ENCODE measurements at regions not wholly inside any gene's neighbourhood (a gene's known extent, or its start where the extent isn't known, plus 50 kb on each side); places are given as distances from the start of the nearest gene placed in this dataset.
"Not testable (repeated sequence)": the region's sequence is repeated elsewhere in the genome, so short reads cannot be mapped to it uniquely, and the experiment has no call there.

DNA sequence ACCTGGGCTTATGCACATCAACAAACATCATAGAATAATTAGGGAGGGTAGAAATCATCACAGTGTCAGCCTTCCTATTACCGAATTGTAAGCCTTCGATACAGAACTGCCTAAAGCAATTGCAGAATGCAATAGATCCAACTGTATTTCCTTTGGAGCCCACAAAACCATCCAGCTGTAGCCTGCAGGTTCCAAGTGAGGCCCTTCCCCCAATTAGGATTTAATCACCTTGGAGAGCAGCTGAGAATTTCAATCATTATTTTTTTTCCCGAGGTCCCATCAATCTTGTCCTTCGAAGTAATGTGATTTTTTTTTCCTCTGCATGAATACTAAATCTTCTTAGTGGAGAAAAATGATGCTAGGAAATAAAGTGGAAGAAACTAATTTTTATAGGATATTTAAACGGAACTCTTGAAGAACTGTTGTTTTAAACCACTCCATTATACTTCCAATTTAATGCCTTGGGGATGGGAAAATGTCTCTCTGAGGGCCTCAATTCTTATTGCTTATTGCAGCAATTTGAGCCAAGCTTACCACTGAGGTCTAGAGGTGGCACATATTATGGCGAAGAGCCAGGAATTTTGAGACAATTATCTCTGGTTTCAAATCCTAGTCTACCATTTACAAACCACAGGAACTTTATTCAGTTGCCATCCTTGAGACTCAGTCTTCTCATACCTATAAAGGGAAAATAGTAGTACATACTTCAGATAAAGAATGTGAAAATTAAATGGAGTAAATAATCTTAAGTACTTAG lies 953.4 kb upstream of the IGFBP7 start:
- DNase-seq (ENCODE audit: low read depth), result no peak

GRCh38 chr4:58061967-58062366 lies 951.8 kb upstream of the IGFBP7 start:
- DNase-seq (ENCODE audit: low read depth), result no peak

- no peak for DNase-seq (ENCODE audit: low read depth)
Measured at GRCh38 chr4:58050439-58050838, 940.3 kb upstream of the IGFBP7 start.

GRCh38 chr4:58048491-58048890 lies 938.3 kb upstream of the IGFBP7 start:
- DNase-seq (ENCODE audit: low read depth), result no peak

DNA sequence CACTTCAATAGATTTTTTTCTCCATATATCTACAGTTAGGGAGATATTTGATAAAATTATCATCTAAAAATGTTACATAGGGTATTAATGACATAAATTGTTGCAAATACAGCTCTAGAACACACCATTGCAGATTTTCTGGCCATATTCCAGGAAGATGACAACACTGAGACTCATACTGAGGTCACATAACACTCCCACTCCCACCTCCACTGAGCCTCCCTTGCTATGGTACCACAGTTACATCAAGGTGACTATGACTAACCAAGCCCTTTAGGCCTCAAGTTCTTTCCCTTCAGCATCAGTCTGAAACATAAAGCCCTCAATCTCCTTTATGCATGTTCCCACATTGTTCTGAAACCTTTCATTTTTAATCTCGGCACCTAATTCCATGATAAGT lies 932.0 kb upstream of the IGFBP7 start:
- no peak for DNase-seq (ENCODE audit: low read depth)

- DNase-seq (ENCODE audit: low read depth), result no peak
Measured at GRCh38 chr4:57993944-57994343, 883.8 kb upstream of the IGFBP7 start.

- no peak for DNase-seq (ENCODE audit: low read depth)
Measured at GRCh38 chr4:57989430-57989829, 879.2 kb upstream of the IGFBP7 start.

GRCh38 chr4:57985161-57985560 lies 875.0 kb upstream of the IGFBP7 start:
- DNase-seq (ENCODE audit: low read depth), result no peak

DNA sequence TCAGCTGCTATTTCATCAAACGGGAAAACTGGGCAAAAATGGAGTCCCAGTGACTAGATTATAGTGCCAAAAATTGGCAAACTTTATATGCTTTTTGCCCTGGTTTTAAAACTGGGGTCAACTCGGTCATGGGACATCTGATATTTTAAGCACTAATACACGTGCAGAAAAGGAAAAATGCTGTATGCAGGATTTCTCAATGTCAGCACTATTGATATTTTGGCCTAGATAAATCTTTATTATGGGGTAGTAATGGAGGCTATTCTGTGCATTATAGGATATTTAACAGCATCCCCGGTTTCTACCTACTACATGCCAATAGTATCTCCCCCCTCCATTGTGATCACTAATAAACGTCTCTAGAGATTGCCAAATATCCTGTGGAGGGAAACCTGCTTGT lies 870.9 kb upstream of the IGFBP7 start:
- DNase-seq (ENCODE audit: low read depth), result no peak

DNA sequence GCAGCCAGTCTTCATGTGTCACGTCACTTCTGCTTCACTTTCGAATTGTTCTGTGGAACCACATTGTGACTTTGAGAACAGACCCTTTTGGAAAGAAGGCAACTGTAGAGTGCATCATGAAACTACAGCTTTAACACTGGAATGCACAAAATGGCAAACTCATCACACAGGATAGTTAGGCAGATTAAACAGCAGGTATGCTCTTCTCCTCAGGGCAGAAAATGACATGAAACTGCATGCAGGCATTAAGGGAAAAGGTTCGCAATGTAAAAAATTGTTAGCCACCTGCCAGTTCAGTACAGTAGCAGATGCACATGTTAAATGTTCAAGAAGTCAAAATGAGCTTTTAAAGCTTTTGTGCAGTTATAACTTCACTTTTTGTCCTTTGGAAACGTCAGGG lies 864.6 kb upstream of the IGFBP7 start:
- DNase-seq (ENCODE audit: low read depth), result no peak

DNA sequence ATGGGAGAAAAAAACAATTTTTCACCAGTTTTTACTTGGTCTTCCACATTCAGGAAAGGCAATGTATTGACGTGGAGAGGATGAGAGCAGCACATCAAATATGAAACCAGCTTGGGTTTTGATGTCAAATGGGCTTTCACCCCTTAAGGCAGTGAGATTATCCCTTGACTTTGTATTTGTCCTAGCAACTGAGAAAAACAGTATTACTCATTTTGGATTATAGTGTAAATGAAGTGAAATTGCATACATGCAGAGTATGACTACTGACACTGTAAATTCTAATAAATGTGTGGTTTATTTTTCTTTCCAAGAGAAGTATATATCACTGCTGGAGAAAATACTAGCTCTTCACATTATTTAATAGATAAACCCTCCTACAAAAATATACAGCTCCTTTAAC lies 863.6 kb upstream of the IGFBP7 start:
- DNase-seq (ENCODE audit: low read depth), result no peak

- DNase-seq (ENCODE audit: low read depth), result no peak
Measured at GRCh38 chr4:57971261-57971660, 861.1 kb upstream of the IGFBP7 start.

GRCh38 chr4:57966987-57967760 lies 857.0 kb upstream of the IGFBP7 start:
- DNase-seq (ENCODE audit: low read depth), result no peak

- not testable (repeated sequence) for DNase-seq (ENCODE audit: low read depth)
Measured at GRCh38 chr4:57965431-57965830, 855.2 kb upstream of the IGFBP7 start.

DNA sequence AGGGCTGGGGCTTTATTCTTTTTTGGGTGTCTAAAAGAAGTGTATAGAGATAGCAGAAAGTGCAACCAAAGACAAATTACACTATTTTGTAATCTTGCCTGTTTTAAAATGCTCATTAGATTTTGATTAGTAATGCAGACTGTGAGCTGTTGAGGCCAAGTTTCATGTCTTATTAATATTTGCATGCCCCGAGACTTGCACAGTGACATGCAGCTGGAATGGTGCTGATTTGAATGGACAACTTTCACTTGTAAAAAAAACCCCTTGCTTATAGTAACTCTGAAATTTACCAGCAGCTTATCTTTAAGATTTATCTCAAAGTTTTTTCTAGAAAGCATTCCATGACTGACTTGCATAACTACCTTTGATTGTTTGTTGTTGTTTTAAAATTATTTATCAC lies 835.1 kb upstream of the IGFBP7 start:
- no peak for DNase-seq (ENCODE audit: low read depth)

GRCh38 chr4:57943682-57944081 lies 833.5 kb upstream of the IGFBP7 start:
- DNase-seq (ENCODE audit: low read depth), result no peak

DNA sequence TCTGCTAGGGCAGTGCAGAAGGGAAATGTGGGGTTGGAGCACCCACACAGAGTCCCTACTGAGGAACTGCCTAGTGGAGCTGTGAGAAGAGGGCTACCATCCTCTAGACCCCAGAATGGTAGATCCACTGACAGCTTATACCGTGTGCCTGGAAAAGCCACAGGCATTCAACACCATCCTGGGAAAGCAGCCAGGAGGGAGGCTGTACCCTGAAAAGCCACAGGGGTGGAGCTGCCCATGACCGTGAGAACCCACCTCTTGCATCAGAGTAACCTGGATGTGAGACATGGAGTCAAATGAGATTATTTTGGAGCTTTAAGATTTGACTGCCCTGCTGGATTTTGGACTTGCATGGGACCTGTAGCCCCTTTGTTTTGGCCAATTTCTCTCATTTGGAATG lies 827.1 kb upstream of the IGFBP7 start:
- not testable (repeated sequence) for DNase-seq (ENCODE audit: low read depth)

GRCh38 chr4:57926311-57926710 lies 816.1 kb upstream of the IGFBP7 start:
- DNase-seq (ENCODE audit: low read depth), result no peak

DNA sequence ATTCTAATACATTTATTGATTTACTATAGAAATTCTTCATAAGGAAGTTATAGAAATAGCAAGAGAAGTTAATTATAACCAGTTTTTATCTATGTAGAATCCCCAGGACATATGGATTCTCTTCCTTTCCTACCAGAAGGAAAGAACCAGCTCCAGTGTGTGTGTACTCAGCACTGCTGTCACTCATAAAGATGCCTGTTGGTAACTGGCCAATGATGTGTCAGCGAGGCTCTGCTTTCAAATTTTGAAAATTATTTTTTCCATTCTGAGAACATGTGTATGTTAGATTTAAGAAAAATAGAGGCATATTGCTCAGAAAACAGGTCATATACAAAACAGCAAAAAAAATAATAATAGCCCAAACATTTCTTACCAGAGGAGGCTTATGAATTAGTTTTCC lies 814.8 kb upstream of the IGFBP7 start:
- no peak for DNase-seq (ENCODE audit: low read depth)

DNA sequence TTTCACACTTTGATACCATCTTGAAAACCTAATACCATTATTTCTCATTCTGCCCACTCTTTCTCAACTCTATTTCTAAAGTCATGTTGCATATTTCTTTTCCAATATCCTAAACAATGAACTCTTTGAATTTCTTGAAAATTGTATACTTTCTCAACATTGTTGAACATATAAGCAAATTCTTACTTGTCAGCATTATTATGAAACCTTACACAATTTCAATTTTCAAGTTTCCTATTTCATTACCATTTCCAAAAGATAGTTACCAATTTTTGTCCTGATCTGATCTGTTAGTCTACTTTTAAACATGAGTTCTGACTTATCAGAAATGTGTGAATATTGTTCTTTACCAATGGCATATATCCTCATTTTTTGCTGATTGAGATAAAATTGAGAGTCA lies 806.3 kb upstream of the IGFBP7 start:
- DNase-seq (ENCODE audit: low read depth), result no peak

DNA sequence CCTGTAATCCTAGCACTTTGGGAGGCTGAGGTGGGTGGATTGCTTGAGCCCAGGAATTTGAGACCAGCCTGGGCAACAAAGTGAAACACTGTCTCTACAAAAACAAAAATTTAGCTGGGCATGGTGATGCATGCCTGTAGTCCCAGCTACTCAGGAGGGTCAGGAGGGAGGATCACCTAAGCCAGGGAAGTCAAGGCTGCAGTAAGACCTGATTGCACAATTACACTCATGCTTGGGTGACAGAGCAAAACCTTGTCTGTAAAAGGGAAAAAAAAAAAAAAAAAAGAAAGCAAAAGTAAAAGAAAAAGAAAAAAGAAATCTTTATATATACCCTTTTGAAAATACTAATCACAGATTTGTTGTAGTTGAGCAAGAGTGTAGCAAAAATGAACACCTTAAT lies 801.0 kb upstream of the IGFBP7 start:
- no peak for DNase-seq (ENCODE audit: low read depth)

DNA sequence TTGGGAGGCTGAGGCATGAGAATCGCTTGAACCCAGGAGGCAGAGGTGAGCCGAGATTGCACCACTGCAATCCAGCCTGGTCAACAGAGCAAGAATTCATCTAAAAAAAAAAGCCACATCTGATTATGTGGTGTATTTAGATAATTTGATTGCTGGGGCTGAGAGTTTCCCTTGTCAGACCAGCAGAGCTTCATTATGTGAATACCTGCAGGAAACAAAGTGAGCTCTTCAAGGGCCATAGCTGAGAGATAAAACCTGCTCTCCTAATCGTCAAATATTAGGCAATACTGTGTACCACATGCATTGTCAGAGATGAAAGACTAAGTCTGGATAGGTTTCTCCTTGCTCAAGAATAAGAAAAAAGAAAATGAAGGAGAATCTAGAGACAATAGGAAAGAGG lies 800.0 kb upstream of the IGFBP7 start:
- DNase-seq (ENCODE audit: low read depth), result no peak

DNA sequence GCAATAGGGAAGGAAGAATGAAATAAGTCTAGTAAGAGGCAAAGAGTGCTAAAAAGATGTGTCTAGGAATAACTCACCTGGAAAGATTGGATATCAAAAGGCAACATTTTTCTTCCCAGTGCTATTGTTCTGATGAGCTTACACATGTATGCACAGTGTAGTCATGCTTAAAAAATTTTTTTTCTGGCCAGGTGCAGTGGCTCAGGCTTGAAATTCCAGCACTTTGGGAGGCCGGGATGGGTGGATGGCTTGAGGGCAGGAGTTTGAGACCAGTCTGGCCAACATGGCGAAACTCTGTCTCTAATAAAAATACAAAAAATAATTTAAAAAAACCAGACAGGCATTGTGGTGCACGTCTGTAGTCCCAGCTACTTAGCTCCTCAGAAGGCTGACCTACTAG lies 795.8 kb upstream of the IGFBP7 start:
- DNase-seq (ENCODE audit: low read depth), result no peak

- no peak for DNase-seq (ENCODE audit: low read depth)
Measured at GRCh38 chr4:57877047-57877458, 766.9 kb upstream of the IGFBP7 start.

Data from stimulated activated CD8-positive, alpha-beta memory T cell treated with anti-CD3 and anti-CD28 coated beads, Interleukin-7, amount 100 ng/mL, for 24 hours (primary cell).